IPS DF 6.9 (cell line): ENCODE measurements at regions not wholly inside any gene's neighbourhood (a gene's known extent, or its start where the extent isn't known, plus 50 kb on each side); places are given as distances from the start of the nearest gene placed in this dataset.

Experiments used
- DNase-seq: peaks from one replicate; pipeline ENCODE4 v3.0.0-alpha.2; 2013; ENCODE audit warnings: low read depth, low spot score
- H3K27ac ChIP-seq: one replicate; pipeline ENCODE4 v1.5.1; 2013; ENCODE audit warnings: low read length, control low read depth
- H3K27me3 ChIP-seq: 2 replicates; pipeline ENCODE4 v1.6.1; 2013; ENCODE audit warnings: mild to moderate bottlenecking, low read length; ENCODE audit not compliant: control insufficient read depth, insufficient read depth
- H3K36me3 ChIP-seq: 2 replicates; pipeline ENCODE4 v1.6.1; 2013; ENCODE audit warnings: low read length; ENCODE audit not compliant: control insufficient read depth, insufficient read depth
- H3K4me1 ChIP-seq: 2 replicates; pipeline ENCODE4 v1.6.1; 2013; ENCODE audit warnings: low read length; ENCODE audit not compliant: control insufficient read depth, insufficient read depth
- H3K4me3 ChIP-seq: 2 replicates; pipeline ENCODE4 v1.5.1; 2013; ENCODE audit warnings: mild to moderate bottlenecking, low read length
- H3K9me3 ChIP-seq: 2 replicates; pipeline ENCODE4 v1.6.1; 2013; ENCODE audit warnings: low read length, inconsistent platforms; ENCODE audit not compliant: control insufficient read depth, insufficient read depth
- WGBS: extraction: QIAGEN DNeasy Blood & Tissue Kit; methylation state at CpG from one replicate; pipeline ENCODE4 v1.1.7; 2013; ENCODE audit warnings: mixed read lengths, missing lambda C conversion rate; ENCODE audit not compliant: insufficient read length, insufficient coverage; 5-methylcytosine and 5-hydroxymethylcytosine counted together

GRCh38 chr16:6377956-6378355 lies 954.7 kb upstream of the RBFOX1 start:
- Histone ChIP-seq H3K9me3 (no peaks in the 10 kb centered on the region; the same call in 1 of the 2 replicates), H3K4me1 (0 out of 2 replicates have a peak, but pooled peaks cover 1% of the 10 kb centered on the region), H3K27me3 (no peaks in the 10 kb centered on the region; the same call in 1 of the 2 replicates), H3K36me3 (no peaks in the 10 kb centered on the region), H3K4me3 (no peak overlapping the region), H3K27ac (no peak overlapping the region)
- no CpG with 5 or more reads among the region's 11 CpGs for WGBS
- DNase-seq = no peak

GRCh38 chr16:6375465-6376075 lies 957.1 kb upstream of the RBFOX1 start:
- Histone ChIP-seq H3K4me3 (no peak overlapping the region), H3K27ac (no peak overlapping the region), H3K36me3 (no peaks in the 10 kb centered on the region), H3K27me3 (no peaks in the 10 kb centered on the region; the same call in 1 of the 2 replicates), H3K9me3 (no peaks in the 10 kb centered on the region; the same call in 1 of the 2 replicates), H3K4me1 (0 out of 2 replicates have a peak, but pooled peaks cover 1% of the 10 kb centered on the region)
- no peak for DNase-seq
- WGBS = no CpG with 5 or more reads among the region's 8 CpGs

GRCh38 chr16:6374821-6375220 lies 957.8 kb upstream of the RBFOX1 start:
- no peak overlapping the region for H3K27ac ChIP-seq
- H3K9me3 ChIP-seq = no peaks in the 10 kb centered on the region; the same call in 1 of the 2 replicates
- no peaks in the 10 kb centered on the region for H3K36me3 ChIP-seq
- no peak overlapping the region for H3K4me3 ChIP-seq
- no peak for DNase-seq
- H3K4me1 ChIP-seq = 0 out of 2 replicates have a peak, but pooled peaks cover 1% of the 10 kb centered on the region
- no CpG with 5 or more reads among the region's 3 CpGs for WGBS
- H3K27me3 ChIP-seq = no peaks in the 10 kb centered on the region; the same call in 1 of the 2 replicates

GRCh38 chr16:6364846-6365245 lies 967.8 kb upstream of the RBFOX1 start:
- Histone ChIP-seq H3K27me3 (no peaks in the 10 kb centered on the region), H3K9me3 (no peaks in the 10 kb centered on the region; the same call in 1 of the 2 replicates), H3K27ac (no peak overlapping the region), H3K36me3 (no peaks in the 10 kb centered on the region), H3K4me3 (no peak overlapping the region), H3K4me1 (no peaks in the 10 kb centered on the region)
- no peak for DNase-seq
- WGBS = no CpG with 5 or more reads among the region's 3 CpGs

- no peaks in the 10 kb centered on the region for H3K4me1 ChIP-seq
- H3K27ac ChIP-seq = no peak overlapping the region
- no peaks in the 10 kb centered on the region for H3K27me3 ChIP-seq
- H3K9me3 ChIP-seq = no peaks in the 10 kb centered on the region; the same call in 1 of the 2 replicates
- no peaks in the 10 kb centered on the region for H3K36me3 ChIP-seq
- no CpG with 5 or more reads among the region's 6 CpGs for WGBS
- H3K4me3 ChIP-seq = no peak overlapping the region
- DNase-seq = no peak
Measured at GRCh38 chr16:6363896-6364607, 968.6 kb upstream of the RBFOX1 start.

GRCh38 chr16:6363396-6363795 lies 969.2 kb upstream of the RBFOX1 start:
- WGBS = no CpG with 5 or more reads among the region's 11 CpGs
- H3K27me3 ChIP-seq = no peaks in the 10 kb centered on the region
- H3K9me3 ChIP-seq = no peaks in the 10 kb centered on the region; the same call in 1 of the 2 replicates
- H3K36me3 ChIP-seq = no peaks in the 10 kb centered on the region
- no peak for DNase-seq
- H3K27ac ChIP-seq = no peak overlapping the region
- H3K4me1 ChIP-seq = no peaks in the 10 kb centered on the region
- no peak overlapping the region for H3K4me3 ChIP-seq

- no peaks in the 10 kb centered on the region for H3K36me3 ChIP-seq
- no peaks in the 10 kb centered on the region; the same call in 1 of the 2 replicates for H3K9me3 ChIP-seq
- DNase-seq = no peak
- no CpG with 5 or more reads among the region's 5 CpGs for WGBS
- no peak overlapping the region for H3K4me3 ChIP-seq
- no peaks in the 10 kb centered on the region for H3K4me1 ChIP-seq
- H3K27me3 ChIP-seq = no peaks in the 10 kb centered on the region
- H3K27ac ChIP-seq = no peak overlapping the region
Measured at GRCh38 chr16:6362321-6362720, 970.3 kb upstream of the RBFOX1 start.

GRCh38 chr16:6360641-6361040 lies 972.0 kb upstream of the RBFOX1 start:
- H3K36me3 ChIP-seq = no peaks in the 10 kb centered on the region
- no peaks in the 10 kb centered on the region for H3K4me1 ChIP-seq
- no peak overlapping the region for H3K4me3 ChIP-seq
- no CpG with 5 or more reads among the region's 7 CpGs for WGBS
- no peaks in the 10 kb centered on the region for H3K27me3 ChIP-seq
- no peak for DNase-seq
- peaks cover 2% of the 10 kb centered on the region for H3K9me3 ChIP-seq
- no peak overlapping the region for H3K27ac ChIP-seq

GRCh38 chr16:6356911-6357310 lies 975.7 kb upstream of the RBFOX1 start:
- H3K4me3 ChIP-seq = no peak overlapping the region
- no CpG with 5 or more reads among the region's 7 CpGs for WGBS
- H3K36me3 ChIP-seq = no peaks in the 10 kb centered on the region
- H3K9me3 ChIP-seq = peaks cover 4% of the 10 kb centered on the region
- no peak for DNase-seq
- no peaks in the 10 kb centered on the region for H3K27me3 ChIP-seq
- H3K27ac ChIP-seq = no peak overlapping the region
- H3K4me1 ChIP-seq = no peaks in the 10 kb centered on the region

- no peak overlapping the region for H3K27ac ChIP-seq
- no peak overlapping the region for H3K4me3 ChIP-seq
- no CpG with 5 or more reads among the region's 4 CpGs for WGBS
- DNase-seq = no peak
- H3K27me3 ChIP-seq = no peaks in the 10 kb centered on the region
- no peaks in the 10 kb centered on the region for H3K4me1 ChIP-seq
- no peaks in the 10 kb centered on the region for H3K36me3 ChIP-seq
- peaks cover 3% of the 10 kb centered on the region for H3K9me3 ChIP-seq
Measured at GRCh38 chr16:6349725-6350124, 982.9 kb upstream of the RBFOX1 start.
